Loucy (cell line): ENCODE measurements at regions not wholly inside any gene's neighbourhood (a gene's known extent, or its start where the extent isn't known, plus 50 kb on each side); places are given as distances from the start of the nearest gene placed in this dataset.
"Not testable (repeated sequence)": the region's sequence is repeated elsewhere in the genome, so short reads cannot be mapped to it uniquely, and the experiment has no call there.

Experiments
- H2AFZ ChIP-seq: fragments of 200-600 bp; sonication (generic); 2 replicates; pipeline ENCODE4 v1.6.0; 2016; ENCODE audit warnings: antibody characterized with exemption, mild to moderate bottlenecking, low read length, moderate library complexity
- H3F3A ChIP-seq: fragments of 200-600 bp; 2 replicates; pipeline ENCODE4 v1.6.0; 2016; ENCODE audit warnings: antibody characterized with exemption, low read depth, mild to moderate bottlenecking
- H3K27me3 ChIP-seq: fragments of 200-600 bp; sonication (generic); 2 replicates; pipeline ENCODE4 v1.6.1; 2014; ENCODE audit warnings: low read length, mild to moderate bottlenecking; ENCODE audit not compliant: insufficient read depth, poor library complexity, severe bottlenecking
- H3K36me3 ChIP-seq: fragments of 200-600 bp; sonication (generic); 2 replicates; pipeline ENCODE4 v1.6.1; 2016; ENCODE audit warnings: low read length; ENCODE audit not compliant: insufficient read depth
- H3K4me1 ChIP-seq: fragments of 200-600 bp; sonication (generic); 2 replicates; pipeline ENCODE4 v1.5.1; 2014; ENCODE audit warnings: low read length, mild to moderate bottlenecking; ENCODE audit not compliant: insufficient read depth, poor library complexity, severe bottlenecking
- H3K4me2 ChIP-seq: fragments of 200-600 bp; sonication (generic); 2 replicates; pipeline ENCODE4 v1.6.0; 2014; ENCODE audit warnings: antibody characterized with exemption, low read length, low read depth, mild to moderate bottlenecking; ENCODE audit not compliant: poor library complexity, severe bottlenecking
- H3K4me3 ChIP-seq: fragments of 200-600 bp; sonication (generic); 2 replicates; pipeline ENCODE4 v1.5.1; 2014; ENCODE audit warnings: low read length, mild to moderate bottlenecking, mixed read lengths; ENCODE audit not compliant: poor library complexity, severe bottlenecking
- H3K79me2 ChIP-seq: fragments of 200-600 bp; sonication (generic); 2 replicates; pipeline ENCODE4 v1.6.1; 2014; ENCODE audit warnings: low read length; ENCODE audit not compliant: insufficient read depth
- H3K9ac ChIP-seq: fragments of 200-600 bp; sonication (generic); 2 replicates; pipeline ENCODE4 v1.6.0; 2014; ENCODE audit warnings: mild to moderate bottlenecking, low read depth, low read length, moderate library complexity; ENCODE audit not compliant: poor library complexity, severe bottlenecking
- H3K9me2 ChIP-seq: fragments of 200-600 bp; sonication (generic); replicated peaks from 2 replicates; pipeline ENCODE4 v1.6.1; 2016; ENCODE audit warnings: low read depth, low read length, mixed read lengths
- H3K9me3 ChIP-seq: fragments of 200-600 bp; sonication (generic); 2 replicates; pipeline ENCODE4 v1.6.1; 2014; ENCODE audit warnings: mild to moderate bottlenecking, antibody characterized with exemption, low read length, low read depth; ENCODE audit not compliant: insufficient read depth
- H4K20me1 ChIP-seq: fragments of 200-600 bp; sonication (generic); 2 replicates; pipeline ENCODE4 v1.6.0; 2014; ENCODE audit warnings: antibody characterized with exemption, low read length, mild to moderate bottlenecking; ENCODE audit not compliant: insufficient read depth, poor library complexity, severe bottlenecking
- EZH2phosphoT487 ChIP-seq: fragments of 200-600 bp; IDR thresholded peaks from 2 replicates; pipeline ENCODE4 v1.6.1; 2018; ENCODE audit warnings: antibody characterized with exemption, mild to moderate bottlenecking, moderate library complexity, borderline replicate concordance
- TF ChIP-seq, protein P1 (sequence below): fragments of 200-600 bp; sonication (generic); conservative IDR thresholded peaks from 2 replicates; pipeline ENCODE4 v1.5.1; 2014; ENCODE audit warnings: mild to moderate bottlenecking, antibody characterized with exemption, low read length

DNA sequence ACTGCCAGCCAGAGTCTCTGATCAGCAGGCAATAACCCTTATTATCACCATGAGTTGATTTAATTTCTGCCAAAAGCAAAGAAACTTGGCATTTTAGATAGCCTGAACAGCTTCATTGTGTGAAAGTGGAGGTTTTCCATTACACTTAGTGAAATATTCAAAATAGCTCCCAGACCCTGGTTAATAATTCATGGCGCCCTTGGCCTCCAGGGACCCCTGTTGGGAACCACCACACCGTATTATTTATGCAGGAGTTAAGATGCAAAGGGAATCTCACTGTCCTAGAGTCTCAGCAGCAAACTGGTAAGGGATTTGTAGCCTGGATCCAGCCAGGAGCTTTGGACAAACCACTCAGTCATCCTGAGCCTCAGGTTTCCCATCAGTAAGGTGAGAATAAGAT, 110.0 kb upstream of the PABPC3 start:
- H3K9me3 ChIP-seq: no peaks in the 10 kb centered on the region
- no peak overlapping the region for H3K9ac ChIP-seq
- no peaks in the 10 kb centered on the region for H3K36me3 ChIP-seq
- no peaks in the 10 kb centered on the region for H3K27me3 ChIP-seq
- no peaks in the 10 kb centered on the region for H3F3A ChIP-seq
- H3K4me3 ChIP-seq: no peak overlapping the region
- no peaks in the 10 kb centered on the region for H3K9me2 ChIP-seq
- no peaks in the 10 kb centered on the region for H4K20me1 ChIP-seq
- peaks cover 9% of the 10 kb centered on the region for H3K4me1 ChIP-seq
- no peaks in the 10 kb centered on the region for H3K79me2 ChIP-seq
- H3K4me2 ChIP-seq: no peak overlapping the region
- no peak overlapping the region for H2AFZ ChIP-seq
- TF ChIP-seq EZH2phosphoT487: no peak
- TF ChIP-seq, protein P1, sequence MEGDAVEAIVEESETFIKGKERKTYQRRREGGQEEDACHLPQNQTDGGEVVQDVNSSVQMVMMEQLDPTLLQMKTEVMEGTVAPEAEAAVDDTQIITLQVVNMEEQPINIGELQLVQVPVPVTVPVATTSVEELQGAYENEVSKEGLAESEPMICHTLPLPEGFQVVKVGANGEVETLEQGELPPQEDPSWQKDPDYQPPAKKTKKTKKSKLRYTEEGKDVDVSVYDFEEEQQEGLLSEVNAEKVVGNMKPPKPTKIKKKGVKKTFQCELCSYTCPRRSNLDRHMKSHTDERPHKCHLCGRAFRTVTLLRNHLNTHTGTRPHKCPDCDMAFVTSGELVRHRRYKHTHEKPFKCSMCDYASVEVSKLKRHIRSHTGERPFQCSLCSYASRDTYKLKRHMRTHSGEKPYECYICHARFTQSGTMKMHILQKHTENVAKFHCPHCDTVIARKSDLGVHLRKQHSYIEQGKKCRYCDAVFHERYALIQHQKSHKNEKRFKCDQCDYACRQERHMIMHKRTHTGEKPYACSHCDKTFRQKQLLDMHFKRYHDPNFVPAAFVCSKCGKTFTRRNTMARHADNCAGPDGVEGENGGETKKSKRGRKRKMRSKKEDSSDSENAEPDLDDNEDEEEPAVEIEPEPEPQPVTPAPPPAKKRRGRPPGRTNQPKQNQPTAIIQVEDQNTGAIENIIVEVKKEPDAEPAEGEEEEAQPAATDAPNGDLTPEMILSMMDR: no peak

DNA sequence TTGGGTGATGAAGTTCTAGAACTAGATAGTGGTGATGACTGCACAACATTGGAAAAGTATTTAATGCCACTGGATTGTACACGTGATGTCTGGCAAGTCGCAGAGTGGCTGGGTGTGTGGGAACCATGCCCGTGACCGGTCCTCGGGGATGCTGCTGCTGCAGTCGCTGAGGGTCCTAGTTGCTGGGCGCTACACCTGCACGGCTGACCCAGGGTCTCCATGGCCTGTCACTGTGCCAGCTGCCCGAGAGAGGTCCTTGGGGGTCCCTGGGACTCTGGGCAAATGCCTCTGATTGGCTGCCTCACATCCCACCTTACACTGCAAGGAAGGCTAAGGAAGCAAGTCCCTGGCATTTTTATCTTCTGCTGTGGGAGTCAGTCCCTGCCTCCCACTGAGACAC, 109.1 kb upstream of the PABPC3 start:
- no peaks in the 10 kb centered on the region for H3K79me2 ChIP-seq
- no peaks in the 10 kb centered on the region for H3F3A ChIP-seq
- H4K20me1 ChIP-seq: no peaks in the 10 kb centered on the region
- peak overlapping the region; percentile 94; the same call in 1 of the 2 replicates for H2AFZ ChIP-seq
- H3K4me3 ChIP-seq: no peak overlapping the region
- no peak overlapping the region for H3K4me2 ChIP-seq
- no peaks in the 10 kb centered on the region for H3K36me3 ChIP-seq
- H3K9me2 ChIP-seq: no peaks in the 10 kb centered on the region
- no peak overlapping the region for H3K9ac ChIP-seq
- peaks cover 9% of the 10 kb centered on the region for H3K4me1 ChIP-seq
- no peaks in the 10 kb centered on the region for H3K27me3 ChIP-seq
- no peaks in the 10 kb centered on the region for H3K9me3 ChIP-seq
- no peak for TF ChIP-seq EZH2phosphoT487
- TF ChIP-seq, protein P1: no peak

DNA sequence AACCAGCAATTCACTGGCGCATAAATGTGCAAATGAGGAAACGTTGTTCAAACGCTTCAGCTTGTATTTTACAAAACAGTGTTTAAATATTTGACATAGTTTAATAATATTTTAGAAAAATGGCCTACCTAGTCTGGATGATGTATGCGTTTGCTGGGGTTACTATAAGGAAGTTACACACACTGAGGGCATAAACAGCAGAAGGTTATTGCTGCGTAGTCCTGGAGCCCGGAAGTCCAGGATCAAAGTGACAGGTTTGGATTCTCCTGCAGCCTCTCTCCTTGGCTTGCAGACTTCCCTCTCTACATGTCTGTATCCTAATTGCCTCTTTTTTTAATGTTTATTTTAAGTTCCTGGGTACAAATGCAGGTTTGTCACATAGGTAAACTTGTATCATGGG, 106.0 kb upstream of the PABPC3 start:
- not testable (repeated sequence) for H3K9ac ChIP-seq, H3K9me3 ChIP-seq, H3K79me2 ChIP-seq, H3K27me3 ChIP-seq, H4K20me1 ChIP-seq, H3K9me2 ChIP-seq, H2AFZ ChIP-seq, H3K4me3 ChIP-seq, H3K4me1 ChIP-seq, H3K4me2 ChIP-seq, H3F3A ChIP-seq, H3K36me3 ChIP-seq

DNA sequence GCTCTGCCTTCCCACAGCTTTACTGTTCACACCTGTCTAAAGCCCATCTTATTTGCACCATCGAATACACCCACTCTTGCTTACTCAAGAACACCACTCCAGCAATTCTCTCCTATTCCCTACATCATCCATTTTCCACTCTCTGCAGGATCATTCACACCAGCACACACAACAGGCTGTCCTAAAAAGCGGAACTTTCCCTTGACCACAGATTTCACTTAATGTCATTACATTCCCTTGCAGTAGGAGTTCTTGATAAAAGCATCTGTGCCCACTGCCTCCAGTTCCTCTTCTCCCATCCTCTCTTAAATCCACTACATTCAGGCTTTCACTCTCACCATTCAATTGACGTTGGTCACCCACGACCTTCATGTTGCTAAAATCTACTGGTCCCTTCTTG, 103.0 kb upstream of the PABPC3 start:
- H2AFZ ChIP-seq, H3K79me2 ChIP-seq, H3F3A ChIP-seq, H3K4me2 ChIP-seq, H3K9ac ChIP-seq, H3K9me3 ChIP-seq, H4K20me1 ChIP-seq, H3K27me3 ChIP-seq, H3K9me2 ChIP-seq, H3K4me1 ChIP-seq, H3K36me3 ChIP-seq, H3K4me3 ChIP-seq: not testable (repeated sequence)
